ENCODE measurements at regions not wholly inside any gene's neighbourhood (a gene's known extent, or its start where the extent isn't known, plus 50 kb on each side); places are given as distances from the start of the nearest gene placed in this dataset.
"Not testable (repeated sequence)": the region's sequence is repeated elsewhere in the genome, so short reads cannot be mapped to it uniquely, and the experiment has no call there.

- H3K4me3 ChIP-seq (ENCODE audit: low read depth in 1 of 2, low read length in 1 of 2), result no peak overlapping the region
- H3K4me1 ChIP-seq (ENCODE audit: control insufficient read depth in 1 of 2, insufficient read depth in 1 of 2, low read depth in 1 of 2, low read length in 1 of 2), result no peaks in the 10 kb centered on the region
- no peaks in the 10 kb centered on the region for H3K9me3 ChIP-seq
- peaks cover 6% of the 10 kb centered on the region for H3K27me3 ChIP-seq
- TF ChIP-seq CTCF (IDR thresholded peaks at IDR 0.05), result no peak
- no peaks in the 10 kb centered on the region for H3K36me3 ChIP-seq
- no peak overlapping the region for H3K27ac ChIP-seq
Observed at GRCh38 chr12:59396919-59397318, 198.9 kb upstream of the SLC16A7 start.

- Histone ChIP-seq H3K27ac (no peak overlapping the region), H3K9me3 (no peaks in the 10 kb centered on the region), H3K36me3 (no peaks in the 10 kb centered on the region), H3K27me3 (peaks cover 6% of the 10 kb centered on the region), H3K4me3 (ENCODE audit: low read depth in 1 of 2, low read length in 1 of 2) (no peak overlapping the region), H3K4me1 (ENCODE audit: control insufficient read depth in 1 of 2, insufficient read depth in 1 of 2, low read depth in 1 of 2, low read length in 1 of 2) (no peaks in the 10 kb centered on the region)
- TF ChIP-seq CTCF (IDR thresholded peaks at IDR 0.05), result no peak
Observed at GRCh38 chr12:59396519-59396918, 199.3 kb upstream of the SLC16A7 start.

GRCh38 chr12:59395310-59395709 is 200.5 kb upstream of the SLC16A7 start:
- H3K9me3 ChIP-seq; H3K36me3 ChIP-seq; H3K27me3 ChIP-seq; H3K4me1 ChIP-seq (ENCODE audit: control insufficient read depth in 1 of 2, insufficient read depth in 1 of 2, low read depth in 1 of 2, low read length in 1 of 2); H3K4me3 ChIP-seq (ENCODE audit: low read depth in 1 of 2, low read length in 1 of 2); H3K27ac ChIP-seq: not testable (repeated sequence)

- Histone ChIP-seq H3K9me3 (no peaks in the 10 kb centered on the region), H3K27me3 (peaks cover 6% of the 10 kb centered on the region), H3K36me3 (no peaks in the 10 kb centered on the region), H3K4me3 (ENCODE audit: low read depth in 1 of 2, low read length in 1 of 2) (no peak overlapping the region), H3K4me1 (ENCODE audit: control insufficient read depth in 1 of 2, insufficient read depth in 1 of 2, low read depth in 1 of 2, low read length in 1 of 2) (no peaks in the 10 kb centered on the region), H3K27ac (no peak overlapping the region)
- TF ChIP-seq CTCF (IDR thresholded peaks at IDR 0.05), result no peak
Observed at GRCh38 chr12:59393506-59393905, 202.3 kb upstream of the SLC16A7 start.

- Histone ChIP-seq H3K36me3 (no peaks in the 10 kb centered on the region), H3K4me3 (ENCODE audit: low read depth in 1 of 2, low read length in 1 of 2) (no peak overlapping the region), H3K27ac (no peak overlapping the region), H3K9me3 (no peaks in the 10 kb centered on the region), H3K4me1 (ENCODE audit: control insufficient read depth in 1 of 2, insufficient read depth in 1 of 2, low read depth in 1 of 2, low read length in 1 of 2) (no peaks in the 10 kb centered on the region), H3K27me3 (peaks cover 6% of the 10 kb centered on the region)
- TF ChIP-seq CTCF (IDR thresholded peaks at IDR 0.05), result no peak
Observed at GRCh38 chr12:59389968-59390576, 205.8 kb upstream of the SLC16A7 start.

- H3K36me3 ChIP-seq, result no peaks in the 10 kb centered on the region
- peaks cover 6% of the 10 kb centered on the region for H3K27me3 ChIP-seq
- peaks cover 0 to under 1% of the 10 kb centered on the region in 2 experiments for H3K4me1 ChIP-seq (ENCODE audit: control insufficient read depth in 1 of 2, insufficient read depth in 1 of 2, low read depth in 1 of 2, low read length in 1 of 2)
- no peak overlapping the region for H3K27ac ChIP-seq
- H3K9me3 ChIP-seq, result no peaks in the 10 kb centered on the region
- TF ChIP-seq CTCF (IDR thresholded peaks at IDR 0.05), result no peak
- no peak overlapping the region for H3K4me3 ChIP-seq (ENCODE audit: low read depth in 1 of 2, low read length in 1 of 2)
Observed at GRCh38 chr12:59388694-59389093, 207.1 kb upstream of the SLC16A7 start.
